ENCODE measurements at regions not wholly inside any gene's neighbourhood (a gene's known extent, or its start where the extent isn't known, plus 50 kb on each side); places are given as distances from the start of the nearest gene placed in this dataset.

- TF ChIP-seq CTCF (IDR thresholded peaks at IDR 0.05; ENCODE audit: insufficient read depth, low read depth, low read length) (no peak), EZH2 (IDR thresholded peaks at IDR 0.05; ENCODE audit: insufficient read depth, low read length) (no peak)
These were observed 293.2 kb upstream of the IRX4 start for GRCh38 chr5:2175842-2176404.

All from astrocyte (in vitro differentiated cells and primary cell).